H9 (cell line): ENCODE measurements at regions not wholly inside any gene's neighbourhood (a gene's known extent, or its start where the extent isn't known, plus 50 kb on each side); places are given as distances from the start of the nearest gene placed in this dataset.

Source experiments
- DNase-seq: peaks from one replicate; pipeline ENCODE4 v3.0.0-alpha.2; 2017
- H2AFZ ChIP-seq: one replicate; pipeline ENCODE4 v1.6.1; 2013; ENCODE audit warnings: mild to moderate bottlenecking, low read length, control low read depth, moderate library complexity
- H2AK5ac ChIP-seq: 2 replicates; pipeline ENCODE4 v1.6.1; 2013; ENCODE audit warnings: low read length, control low read depth, mixed read lengths; ENCODE audit not compliant: insufficient read length
- H2BK120ac ChIP-seq: one replicate; pipeline ENCODE4 v1.6.1; 2013; ENCODE audit warnings: low read depth, mild to moderate bottlenecking, low read length, control low read depth, inconsistent platforms; ENCODE audit not compliant: poor library complexity, severe bottlenecking
- H2BK12ac ChIP-seq: 2 replicates; pipeline ENCODE4 v1.6.1; 2013; ENCODE audit warnings: low read length, control low read depth, mixed read lengths, low read depth; ENCODE audit not compliant: insufficient read length
- H2BK15ac ChIP-seq: 2 replicates; pipeline ENCODE4 v1.6.1; 2013; ENCODE audit warnings: low read depth, low read length, control low read depth
- H2BK20ac ChIP-seq: one replicate; pipeline ENCODE4 v1.6.1; 2013; ENCODE audit warnings: low read depth, mild to moderate bottlenecking, low read length, control low read depth, inconsistent platforms; ENCODE audit not compliant: poor library complexity, severe bottlenecking
- H2BK5ac ChIP-seq: 2 replicates; pipeline ENCODE4 v1.6.1; 2013; ENCODE audit warnings: low read length, control low read depth, mixed read lengths; ENCODE audit not compliant: insufficient read length
- H3K14ac ChIP-seq: 2 replicates; pipeline ENCODE4 v1.6.1; 2013; ENCODE audit warnings: low read length, control low read depth; ENCODE audit not compliant: insufficient read depth
- H3K18ac ChIP-seq: 2 replicates; pipeline ENCODE4 v1.6.1; 2013; ENCODE audit warnings: low read depth, mild to moderate bottlenecking, mixed read lengths, low read length, control low read depth; ENCODE audit not compliant: insufficient read length
- H3K23ac ChIP-seq: 2 replicates; pipeline ENCODE4 v1.6.1; 2013; ENCODE audit warnings: low read length, control low read depth, mixed read lengths, low read depth; ENCODE audit not compliant: insufficient read length
- H3K23me2 ChIP-seq: 2 replicates; pipeline ENCODE4 v1.6.1; 2013; ENCODE audit warnings: low read depth, mild to moderate bottlenecking, mixed read lengths, low read length, control low read depth; ENCODE audit not compliant: insufficient read length, poor library complexity, severe bottlenecking
- H3K27ac ChIP-seq: 2 replicates; pipeline ENCODE4 v1.5.1; 2013; ENCODE audit warnings: low read length, control low read depth, mixed read lengths, low read depth; ENCODE audit not compliant: insufficient read length
- H3K27me3 ChIP-seq: 2 replicates; pipeline ENCODE4 v1.6.1; 2013; ENCODE audit warnings: low read length, control low read depth, inconsistent platforms; ENCODE audit not compliant: insufficient read depth
- H3K4ac ChIP-seq: 2 replicates; pipeline ENCODE4 v1.6.1; 2013; ENCODE audit warnings: low read depth, mild to moderate bottlenecking, control low read depth, inconsistent platforms, low read length, moderate library complexity
- H3K4me1 ChIP-seq: 2 replicates; pipeline ENCODE4 v1.6.1; 2013; ENCODE audit warnings: low read length, control low read depth, inconsistent platforms; ENCODE audit not compliant: insufficient read depth
- H3K4me2 ChIP-seq: 2 replicates; pipeline ENCODE4 v1.6.1; 2013; ENCODE audit warnings: low read length, control low read depth, mixed read lengths; ENCODE audit not compliant: insufficient read length, insufficient read depth
- H3K56ac ChIP-seq: 2 replicates; pipeline ENCODE4 v1.6.1; 2013; ENCODE audit warnings: low read depth, mild to moderate bottlenecking, mixed read lengths, low read length, control low read depth; ENCODE audit not compliant: insufficient read length
- H3K79me1 ChIP-seq: 2 replicates; pipeline ENCODE4 v1.6.1; 2013; ENCODE audit warnings: low read depth, mild to moderate bottlenecking, moderate library complexity, low read length, control low read depth, inconsistent platforms; ENCODE audit not compliant: insufficient read depth, poor library complexity, severe bottlenecking
- H3K79me2 ChIP-seq: 2 replicates; pipeline ENCODE4 v1.6.1; 2013; ENCODE audit warnings: low read length, control low read depth, inconsistent platforms; ENCODE audit not compliant: insufficient read depth
- H3K9ac ChIP-seq: 2 replicates; pipeline ENCODE4 v1.6.1; 2013; ENCODE audit warnings: low read length, control low read depth, mixed read lengths; ENCODE audit not compliant: insufficient read length; ENCODE audit errors: extremely low read depth
- H3K9me3 ChIP-seq: one replicate; pipeline ENCODE4 v1.6.1; 2013; ENCODE audit warnings: low read depth, low read length, inconsistent platforms; ENCODE audit not compliant: control insufficient read depth
- H3T11ph ChIP-seq: one replicate; pipeline ENCODE4 v1.6.1; 2013; ENCODE audit warnings: mild to moderate bottlenecking, low read length, control low read depth, inconsistent platforms
- H4K20me1 ChIP-seq: one replicate; pipeline ENCODE4 v1.6.1; 2013; ENCODE audit not compliant: control insufficient read depth, insufficient read length, insufficient read depth
- H4K5ac ChIP-seq: 2 replicates; pipeline ENCODE4 v1.6.1; 2013; ENCODE audit warnings: low read depth, mild to moderate bottlenecking, mixed read lengths, low read length, control low read depth; ENCODE audit not compliant: insufficient read length
- H4K8ac ChIP-seq: replicated peaks from 2 replicates; pipeline ENCODE4 v1.6.1; 2013; ENCODE audit warnings: low read length, control low read depth, mixed read lengths, low read depth; ENCODE audit not compliant: insufficient read length
- H4K91ac ChIP-seq: 2 replicates; pipeline ENCODE4 v1.6.1; 2013; ENCODE audit warnings: low read depth, mild to moderate bottlenecking, moderate library complexity, mixed read lengths, low read length, control low read depth; ENCODE audit not compliant: insufficient read length
- H3K27ac Mint-ChIP-seq, 3 experiments: 2 replicates in 2 of 3; 3 replicates in 1 of 3; pipeline ENCODE4 v1.8.0; 2020 to 2021; ENCODE audit warnings: mixed read lengths in 3 of 3, mild to moderate bottlenecking in 1 of 3, moderate library complexity in 1 of 3
- H3K27me3 Mint-ChIP-seq: 2 replicates; pipeline ENCODE4 v1.8.0; 2021; ENCODE audit warnings: low read depth, mild to moderate bottlenecking, moderate library complexity, mixed read lengths
- H3K36me3 Mint-ChIP-seq, 3 experiments: 2 replicates in 2 of 3; 3 replicates in 1 of 3; pipeline ENCODE4 v1.8.0; 2020 to 2021; ENCODE audit warnings: low read depth in 3 of 3, mixed read lengths in 3 of 3; ENCODE audit not compliant: insufficient read depth in 1 of 3
- H3K4me1 Mint-ChIP-seq, 2 experiments: 2 replicates each; pipeline ENCODE4 v1.8.0; 2020; ENCODE audit warnings: mixed read lengths in 2 of 2
- H3K4me3 Mint-ChIP-seq, 2 experiments: 2 replicates in 1 of 2; 3 replicates in 1 of 2; pipeline ENCODE4 v1.8.0; 2020 to 2021; ENCODE audit warnings: mild to moderate bottlenecking in 2 of 2, mixed read lengths in 2 of 2, moderate library complexity in 1 of 2
- H3K9me3 Mint-ChIP-seq, 2 experiments: 2 replicates in 1 of 2; 3 replicates in 1 of 2; pipeline ENCODE4 v1.8.0; 2020; ENCODE audit warnings: mild to moderate bottlenecking in 2 of 2, mixed read lengths in 2 of 2, moderate library complexity in 1 of 2
- CTCF ChIP-seq: fragments of 200-600 bp; sonication (generic); conservative IDR thresholded peaks from 3 replicates; pipeline ENCODE4 v1.8.0; 2021; ENCODE audit warnings: antibody characterized with exemption, mild to moderate bottlenecking

GRCh38 chr3:34386309-34386708 lies 587.9 kb downstream of the PDCD6IP start:
- H3K4me2 ChIP-seq = no peak overlapping the region
- no peaks in the 10 kb centered on the region for H3K36me3 Mint-ChIP-seq
- no peak overlapping the region for H3K27ac Mint-ChIP-seq

More at GRCh38 chr3:34386309-34386708, 587.9 kb downstream of the PDCD6IP start:
- H3K56ac ChIP-seq = no peak overlapping the region
- H2AFZ ChIP-seq = no peak overlapping the region
- H3K18ac ChIP-seq = no peak overlapping the region
- H3K27me3 Mint-ChIP-seq = no peaks in the 10 kb centered on the region
- H4K5ac ChIP-seq = no peak overlapping the region
- H3K9me3 ChIP-seq = no peaks in the 10 kb centered on the region
- no peaks in the 10 kb centered on the region for H3K79me2 ChIP-seq
- H2BK5ac ChIP-seq = no peak overlapping the region
- H3K4me1 ChIP-seq = no peaks in the 10 kb centered on the region
- no peak overlapping the region for H3K23ac ChIP-seq
- H3K4me1 Mint-ChIP-seq = peaks cover 8 to 11% of the 10 kb centered on the region in 2 experiments
- no peak overlapping the region for H2BK120ac ChIP-seq
- no peak overlapping the region for H3K4ac ChIP-seq
- no peaks in the 10 kb centered on the region for H3K9me3 Mint-ChIP-seq
- no peak overlapping the region for H3K4me3 Mint-ChIP-seq
- no peak overlapping the region for H3K27ac ChIP-seq
- no peaks in the 10 kb centered on the region for H3K23me2 ChIP-seq
- H3K27me3 ChIP-seq = no peaks in the 10 kb centered on the region
- no peak for DNase-seq
- no peak overlapping the region for H3K14ac ChIP-seq
- no peak overlapping the region for H3K9ac ChIP-seq
- no peak overlapping the region for H2BK12ac ChIP-seq
- H4K8ac ChIP-seq = no peak overlapping the region
- H3K79me1 ChIP-seq = no peaks in the 10 kb centered on the region
- no peak overlapping the region for H2BK20ac ChIP-seq
- H4K20me1 ChIP-seq = no peaks in the 10 kb centered on the region
- TF ChIP-seq CTCF = no peak
- no peak overlapping the region for H4K91ac ChIP-seq
- no peak overlapping the region for H2AK5ac ChIP-seq
- H2BK15ac ChIP-seq = no peak overlapping the region
- H3T11ph ChIP-seq = no peak overlapping the region
